HepG2 (cell line): ENCODE measurements at regions not wholly inside any gene's neighbourhood (a gene's known extent, or its start where the extent isn't known, plus 50 kb on each side); places are given as distances from the start of the nearest gene placed in this dataset.
A peak's percentile ranks its signal among the peaks of the same experiment; 100 is the strongest.

Source experiments
- ARID2 ChIP-seq: sonication (generic); formaldehyde crosslinking; IDR thresholded peaks from 2 replicates; pipeline ENCODE4 v1.8.1; 2022; ENCODE audit warnings: mild to moderate bottlenecking, missing genetic modification reagents, borderline replicate concordance
- KDM1A ChIP-seq: IDR thresholded peaks from 2 replicates; pipeline ENCODE4 v1.6.1; 2016; ENCODE audit warnings: missing compliant biosample characterization
- MTA1 ChIP-seq: sonication (generic); formaldehyde crosslinking; IDR thresholded peaks from 2 replicates; pipeline ENCODE4 v1.4.0; 2020; ENCODE audit warnings: missing genetic modification reagents, mild to moderate bottlenecking, borderline replicate concordance
- POLR2AphosphoS2 ChIP-seq: IDR thresholded peaks from 2 replicates; pipeline ENCODE4 v1.6.1; 2011; ENCODE audit warnings: low read depth, low read length, improper control_type of control experiment
- RBM39 ChIP-seq: fragments of 200-400 bp; formaldehyde crosslinking; IDR thresholded peaks from one replicate; pipeline ENCODE4 v1.6.1; 2018; ENCODE audit warnings: antibody characterized with exemption, mild to moderate bottlenecking, low read depth, low read length; ENCODE audit not compliant: poor library complexity, severe bottlenecking
- SIN3A ChIP-seq: IDR thresholded peaks from 2 replicates; pipeline ENCODE4 v1.6.1; 2011; ENCODE audit warnings: low read depth, mild to moderate bottlenecking, control low read depth, low read length, borderline replicate concordance
- U2AF1 ChIP-seq: fragments of 200-400 bp; formaldehyde crosslinking; optimal IDR thresholded peaks from 2 replicates; pipeline ENCODE3; 2017; ENCODE audit warnings: mild to moderate bottlenecking, low read depth, low read length
- ZBTB7B ChIP-seq: sonication (generic); formaldehyde crosslinking; IDR thresholded peaks from 2 replicates; pipeline ENCODE4 v1.4.0; 2020; ENCODE audit warnings: missing genetic modification reagents
- ZNF264 ChIP-seq: sonication (generic); formaldehyde crosslinking; IDR thresholded peaks from 2 replicates; pipeline ENCODE4 v1.4.0; 2020; ENCODE audit warnings: missing genetic modification reagents
- ZNF3 ChIP-seq: IDR thresholded peaks from 2 replicates; pipeline ENCODE4 v1.7.0; 2017; ENCODE audit warnings: inconsistent platforms
- ZNF326 ChIP-seq: sonication (generic); formaldehyde crosslinking; IDR thresholded peaks from 2 replicates; pipeline ENCODE4 v1.4.0; 2020; ENCODE audit warnings: missing genetic modification reagents, borderline replicate concordance
- ZNF577 ChIP-seq: sonication (generic); formaldehyde crosslinking; IDR thresholded peaks from 2 replicates; pipeline ENCODE4 v1.4.0; 2020; ENCODE audit warnings: mild to moderate bottlenecking, low read depth, missing genetic modification reagents, borderline replicate concordance
- ZNF883 ChIP-seq: sonication (generic); formaldehyde crosslinking; IDR thresholded peaks from 2 replicates; pipeline ENCODE4 v1.5.1; 2020; ENCODE audit warnings: mild to moderate bottlenecking, missing genetic modification reagents; ENCODE audit errors: not compliant biosample characterization
- TF ChIP-seq, protein P1 (sequence below): sonication (generic); formaldehyde crosslinking; conservative IDR thresholded peaks from 2 replicates; pipeline ENCODE4 v1.4.0; 2020; ENCODE audit warnings: mild to moderate bottlenecking, missing genetic modification reagents, moderate library complexity
- TF ChIP-seq, protein P2 (sequence below): sonication (generic); formaldehyde crosslinking; IDR thresholded peaks from 2 replicates; pipeline ENCODE4 v1.4.0; 2020; ENCODE audit warnings: mild to moderate bottlenecking, missing genetic modification reagents, borderline replicate concordance
- TF ChIP-seq, protein P3 (sequence below): sonication (generic); formaldehyde crosslinking; conservative IDR thresholded peaks from 2 replicates; pipeline ENCODE4 v1.8.0; 2022; ENCODE audit warnings: low read depth, missing genetic modification reagents
- TF ChIP-seq, protein P4 (sequence below): sonication (generic); formaldehyde crosslinking; IDR thresholded peaks from 2 replicates; pipeline ENCODE4 v1.5.0; 2020; ENCODE audit warnings: mild to moderate bottlenecking, missing genetic modification reagents, borderline replicate concordance
- TF ChIP-seq, protein P5 (sequence below): IDR thresholded peaks from 2 replicates; pipeline ENCODE4 v1.6.1; 2016; ENCODE audit warnings: missing compliant biosample characterization, missing genetic modification reagents, borderline replicate concordance

DNA sequence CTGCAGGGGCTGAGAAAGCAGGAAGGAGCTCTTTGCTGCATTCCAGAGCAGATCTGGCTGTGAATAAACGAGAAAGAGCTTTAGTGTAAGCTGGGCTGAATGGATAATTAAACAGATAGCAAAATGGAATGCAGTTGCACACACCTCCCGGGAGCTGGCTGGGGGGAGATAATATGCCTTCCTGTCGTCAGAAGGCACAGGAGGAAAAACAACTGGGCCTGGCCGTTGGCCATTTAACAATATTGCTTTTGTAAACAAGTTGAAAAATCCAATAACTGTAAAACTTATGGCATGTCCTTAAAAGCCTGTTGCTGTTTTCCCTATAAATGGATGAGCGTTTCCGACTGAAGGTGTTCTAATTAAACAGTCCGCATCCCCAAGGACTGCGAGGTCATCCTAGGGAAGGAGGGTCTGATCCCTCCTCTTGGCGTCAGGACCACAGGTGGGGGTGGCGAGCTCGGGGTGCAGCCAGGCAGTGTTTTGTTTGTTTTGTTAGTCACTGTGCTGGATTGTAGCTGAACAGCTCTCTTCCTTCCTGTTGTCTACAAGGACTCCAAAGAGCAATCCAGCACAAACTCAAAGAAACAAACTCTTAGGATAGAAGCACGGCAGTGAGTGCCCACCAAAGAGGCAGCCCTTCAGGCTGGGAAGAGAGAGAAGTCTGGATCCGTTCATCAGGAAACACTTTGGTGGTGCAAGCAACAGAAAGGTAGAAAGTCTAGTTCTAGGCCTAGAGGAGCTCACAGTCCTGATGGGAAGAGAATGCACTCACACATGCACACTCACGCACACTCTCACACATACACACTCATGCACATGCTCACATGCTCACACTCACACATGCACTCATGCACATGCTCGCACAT is 133.4 kb upstream of the SMAD3 start (continued):
- TF ChIP-seq, protein P1, sequence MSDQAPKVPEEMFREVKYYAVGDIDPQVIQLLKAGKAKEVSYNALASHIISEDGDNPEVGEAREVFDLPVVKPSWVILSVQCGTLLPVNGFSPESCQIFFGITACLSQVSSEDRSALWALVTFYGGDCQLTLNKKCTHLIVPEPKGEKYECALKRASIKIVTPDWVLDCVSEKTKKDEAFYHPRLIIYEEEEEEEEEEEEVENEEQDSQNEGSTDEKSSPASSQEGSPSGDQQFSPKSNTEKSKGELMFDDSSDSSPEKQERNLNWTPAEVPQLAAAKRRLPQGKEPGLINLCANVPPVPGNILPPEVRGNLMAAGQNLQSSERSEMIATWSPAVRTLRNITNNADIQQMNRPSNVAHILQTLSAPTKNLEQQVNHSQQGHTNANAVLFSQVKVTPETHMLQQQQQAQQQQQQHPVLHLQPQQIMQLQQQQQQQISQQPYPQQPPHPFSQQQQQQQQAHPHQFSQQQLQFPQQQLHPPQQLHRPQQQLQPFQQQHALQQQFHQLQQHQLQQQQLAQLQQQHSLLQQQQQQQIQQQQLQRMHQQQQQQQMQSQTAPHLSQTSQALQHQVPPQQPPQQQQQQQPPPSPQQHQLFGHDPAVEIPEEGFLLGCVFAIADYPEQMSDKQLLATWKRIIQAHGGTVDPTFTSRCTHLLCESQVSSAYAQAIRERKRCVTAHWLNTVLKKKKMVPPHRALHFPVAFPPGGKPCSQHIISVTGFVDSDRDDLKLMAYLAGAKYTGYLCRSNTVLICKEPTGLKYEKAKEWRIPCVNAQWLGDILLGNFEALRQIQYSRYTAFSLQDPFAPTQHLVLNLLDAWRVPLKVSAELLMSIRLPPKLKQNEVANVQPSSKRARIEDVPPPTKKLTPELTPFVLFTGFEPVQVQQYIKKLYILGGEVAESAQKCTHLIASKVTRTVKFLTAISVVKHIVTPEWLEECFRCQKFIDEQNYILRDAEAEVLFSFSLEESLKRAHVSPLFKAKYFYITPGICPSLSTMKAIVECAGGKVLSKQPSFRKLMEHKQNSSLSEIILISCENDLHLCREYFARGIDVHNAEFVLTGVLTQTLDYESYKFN (CRISPR knock-in tag) = peak; percentile 90
- TF ChIP-seq ZNF577 (no peak), MTA1 (CRISPR knock-in tag) (peak; percentile 87), ZNF326 (CRISPR knock-in tag) (no peak), POLR2AphosphoS2 (no peak), ZNF3 (CRISPR knock-in tag) (no peak), ZBTB7B (peak; percentile 54; the same call in 1 of the 2 replicates), ZNF264 (CRISPR knock-in tag) (peak; percentile 84; the same call in 1 of the 2 replicates), KDM1A (CRISPR knock-in tag) (peak; percentile 63; the same call in 1 of the 2 replicates), SIN3A (no peak), U2AF1 (no peak), ARID2 (CRISPR knock-in tag) (no peak), ZNF883 (CRISPR knock-in tag) (no peak), RBM39 (no peak)
- TF ChIP-seq, protein P2, sequence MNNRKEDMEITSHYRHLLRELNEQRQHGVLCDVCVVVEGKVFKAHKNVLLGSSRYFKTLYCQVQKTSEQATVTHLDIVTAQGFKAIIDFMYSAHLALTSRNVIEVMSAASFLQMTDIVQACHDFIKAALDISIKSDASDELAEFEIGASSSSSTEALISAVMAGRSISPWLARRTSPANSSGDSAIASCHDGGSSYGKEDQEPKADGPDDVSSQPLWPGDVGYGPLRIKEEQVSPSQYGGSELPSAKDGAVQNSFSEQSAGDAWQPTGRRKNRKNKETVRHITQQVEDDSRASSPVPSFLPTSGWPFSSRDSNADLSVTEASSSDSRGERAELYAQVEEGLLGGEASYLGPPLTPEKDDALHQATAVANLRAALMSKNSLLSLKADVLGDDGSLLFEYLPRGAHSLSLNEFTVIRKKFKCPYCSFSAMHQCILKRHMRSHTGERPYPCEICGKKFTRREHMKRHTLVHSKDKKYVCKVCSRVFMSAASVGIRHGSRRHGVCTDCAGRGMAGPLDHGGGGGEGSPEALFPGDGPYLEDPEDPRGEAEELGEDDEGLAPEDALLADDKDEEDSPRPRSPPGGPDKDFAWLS (CRISPR knock-in tag) = no peak
- TF ChIP-seq, protein P3, sequence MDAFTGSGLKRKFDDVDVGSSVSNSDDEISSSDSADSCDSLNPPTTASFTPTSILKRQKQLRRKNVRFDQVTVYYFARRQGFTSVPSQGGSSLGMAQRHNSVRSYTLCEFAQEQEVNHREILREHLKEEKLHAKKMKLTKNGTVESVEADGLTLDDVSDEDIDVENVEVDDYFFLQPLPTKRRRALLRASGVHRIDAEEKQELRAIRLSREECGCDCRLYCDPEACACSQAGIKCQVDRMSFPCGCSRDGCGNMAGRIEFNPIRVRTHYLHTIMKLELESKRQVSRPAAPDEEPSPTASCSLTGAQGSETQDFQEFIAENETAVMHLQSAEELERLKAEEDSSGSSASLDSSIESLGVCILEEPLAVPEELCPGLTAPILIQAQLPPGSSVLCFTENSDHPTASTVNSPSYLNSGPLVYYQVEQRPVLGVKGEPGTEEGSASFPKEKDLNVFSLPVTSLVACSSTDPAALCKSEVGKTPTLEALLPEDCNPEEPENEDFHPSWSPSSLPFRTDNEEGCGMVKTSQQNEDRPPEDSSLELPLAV (CRISPR knock-in tag) = no peak
- TF ChIP-seq, protein P4, sequence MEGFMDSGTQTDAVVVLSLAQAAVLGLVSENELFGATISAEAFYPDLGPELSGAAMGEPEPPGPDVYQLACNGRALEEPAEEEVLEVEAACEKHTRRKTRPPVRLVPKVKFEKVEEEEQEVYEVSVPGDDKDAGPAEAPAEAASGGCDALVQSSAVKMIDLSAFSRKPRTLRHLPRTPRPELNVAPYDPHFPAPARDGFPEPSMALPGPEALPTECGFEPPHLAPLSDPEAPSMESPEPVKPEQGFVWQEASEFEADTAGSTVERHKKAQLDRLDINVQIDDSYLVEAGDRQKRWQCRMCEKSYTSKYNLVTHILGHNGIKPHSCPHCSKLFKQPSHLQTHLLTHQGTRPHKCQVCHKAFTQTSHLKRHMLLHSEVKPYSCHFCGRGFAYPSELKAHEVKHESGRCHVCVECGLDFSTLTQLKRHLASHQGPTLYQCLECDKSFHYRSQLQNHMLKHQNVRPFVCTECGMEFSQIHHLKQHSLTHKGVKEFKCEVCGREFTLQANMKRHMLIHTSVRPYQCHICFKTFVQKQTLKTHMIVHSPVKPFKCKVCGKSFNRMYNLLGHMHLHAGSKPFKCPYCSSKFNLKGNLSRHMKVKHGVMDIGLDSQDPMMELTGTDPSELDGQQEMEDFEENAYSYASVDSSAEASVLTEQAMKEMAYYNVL (CRISPR knock-in tag) = peak; percentile 78; the same call in 1 of the 2 replicates
- TF ChIP-seq, protein P5, sequence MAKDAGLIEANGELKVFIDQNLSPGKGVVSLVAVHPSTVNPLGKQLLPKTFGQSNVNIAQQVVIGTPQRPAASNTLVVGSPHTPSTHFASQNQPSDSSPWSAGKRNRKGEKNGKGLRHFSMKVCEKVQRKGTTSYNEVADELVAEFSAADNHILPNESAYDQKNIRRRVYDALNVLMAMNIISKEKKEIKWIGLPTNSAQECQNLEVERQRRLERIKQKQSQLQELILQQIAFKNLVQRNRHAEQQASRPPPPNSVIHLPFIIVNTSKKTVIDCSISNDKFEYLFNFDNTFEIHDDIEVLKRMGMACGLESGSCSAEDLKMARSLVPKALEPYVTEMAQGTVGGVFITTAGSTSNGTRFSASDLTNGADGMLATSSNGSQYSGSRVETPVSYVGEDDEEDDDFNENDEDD = no peak
